ENCODE measurements at regions not wholly inside any gene's neighbourhood (a gene's known extent, or its start where the extent isn't known, plus 50 kb on each side); places are given as distances from the start of the nearest gene placed in this dataset.

DNA sequence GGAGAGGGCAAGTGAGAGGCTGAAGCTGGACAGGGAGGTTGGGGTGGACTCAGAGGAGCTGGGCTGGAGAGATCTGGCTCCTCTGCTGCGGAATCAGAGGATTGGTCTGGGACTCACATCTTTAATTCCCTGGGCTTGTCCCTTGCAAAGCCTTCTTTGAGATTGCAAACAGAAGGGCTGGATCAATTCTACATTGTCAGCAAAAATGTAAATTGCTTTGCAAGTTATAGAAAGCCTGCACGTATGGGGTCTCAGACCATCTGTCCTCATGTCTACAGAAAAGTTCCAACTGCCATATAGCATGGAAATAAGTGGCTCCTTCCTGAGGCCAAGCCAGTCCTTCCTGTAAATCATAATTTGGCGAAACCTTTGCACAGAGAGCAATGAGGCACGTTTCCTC is 449.6 kb downstream of the UBE2NL start:
- H3K36me3 ChIP-seq (ENCODE audit: control insufficient read depth in 2 of 4, insufficient read depth in 4 of 4, low read length in 3 of 4): no peaks in the 10 kb centered on the region
- H3K4me3 ChIP-seq (ENCODE audit: extremely low read depth in 1 of 4, insufficient read depth in 2 of 4, low read depth in 3 of 4, low read length in 4 of 4): no peak overlapping the region
- no peak overlapping the region for H3K4ac ChIP-seq (replicated peaks; ENCODE audit: insufficient read length, low read depth, low read length)
- H4K91ac ChIP-seq (replicated peaks; ENCODE audit: insufficient read length, low read length): no peak overlapping the region
- H2BK120ac ChIP-seq (replicated peaks; ENCODE audit: low read depth, low read length): no peak overlapping the region
- no peak overlapping the region for H2BK15ac ChIP-seq (ENCODE audit: low read length)
- H2BK20ac ChIP-seq (ENCODE audit: low read length): no peak overlapping the region
- no peak overlapping the region for H3K27ac ChIP-seq (ENCODE audit: low read depth, low read length)
- H2AFZ ChIP-seq (ENCODE audit: low read length): no peak overlapping the region
- no peak for TF ChIP-seq EZH2 (IDR thresholded peaks at IDR 0.05; ENCODE audit: low read depth, low read length, severe bottlenecking)
- no peak for TF ChIP-seq BACH1 (IDR thresholded peaks at IDR 0.05; ENCODE audit: low read length)
- no peak for TF ChIP-seq RNF2 (IDR thresholded peaks at IDR 0.05; ENCODE audit: borderline replicate concordance, low read depth, low read length, missing control alignments, poor library complexity, severe bottlenecking)
- no peak for TF ChIP-seq RAD21 (IDR thresholded peaks at IDR 0.05 in 1 of 2, conservative IDR thresholded peaks at IDR 0.05 in 1 of 2; ENCODE audit: low read depth in 2 of 2, low read length in 2 of 2)
- no peak for TF ChIP-seq ASH2L (IDR thresholded peaks at IDR 0.05; ENCODE audit: low read length)
- no peak for TF ChIP-seq KDM4A (IDR thresholded peaks at IDR 0.05; ENCODE audit: low read depth, low read length, severe bottlenecking)
- TF ChIP-seq FOSL1 (IDR thresholded peaks at IDR 0.05; ENCODE audit: insufficient read depth, low read depth, low read length): no peak
- TF ChIP-seq RFX5 (IDR thresholded peaks at IDR 0.05; ENCODE audit: borderline replicate concordance, low read depth, low read length): no peak
- no peak for TF ChIP-seq KDM5A (IDR thresholded peaks at IDR 0.05; ENCODE audit: low read length)
- TF ChIP-seq SP1 (IDR thresholded peaks at IDR 0.05; ENCODE audit: low read depth, low read length): no peak
- TF ChIP-seq CBX8 (IDR thresholded peaks at IDR 0.05; ENCODE audit: borderline replicate concordance, low read depth, low read length): no peak
- no peaks in the 10 kb centered on the region for H4K20me1 ChIP-seq (replicated peaks in 1 of 2; ENCODE audit: control insufficient read depth in 1 of 2, insufficient read depth in 2 of 2, low read length in 2 of 2)
- no peaks in the 10 kb centered on the region for H3K27me3 ChIP-seq (replicated peaks in 1 of 4; ENCODE audit: control insufficient read depth in 3 of 4, extremely low read depth in 1 of 4, insufficient read depth in 3 of 4, low read length in 3 of 4)
- no peak for FAIRE-seq
- H3K14ac ChIP-seq (ENCODE audit: insufficient read length): no peak overlapping the region
- H3K4me2 ChIP-seq (ENCODE audit: insufficient read depth in 1 of 2, low read depth in 2 of 2, low read length in 2 of 2): no peak overlapping the region
- no peak overlapping the region for H3K9ac ChIP-seq (replicated peaks in 1 of 4; ENCODE audit: extremely low read depth in 1 of 4, low read depth in 3 of 4, low read length in 3 of 4)
- CTCF ChIA-PET (ENCODE audit: partially characterized antibody): interaction anchor here (1.4 to 1.5 kb wide), 2 partner anchors 32 to 231 kb away, joined by 3 to 4 read pairs; no protein-coding TSS in a partner anchor
- WGBS, 2 experiments (ENCODE audit: extremely low coverage in 1 of 2, insufficient coverage in 1 of 2, insufficient read length in 1 of 2, insufficient replicate concordance in 2 of 2, low coverage in 1 of 2, low lambda C conversion rate in 2 of 2, missing lambda C conversion rate in 1 of 2): 82% methylated on average over 2 of the region's 4 CpGs; no CpG with 5 or more reads in 1 of the 2 experiments
- H3K56ac ChIP-seq (replicated peaks; ENCODE audit: insufficient read length, low read depth, low read length): no peak overlapping the region
- no peak overlapping the region for H4K8ac ChIP-seq (ENCODE audit: extremely low read depth, insufficient read depth, low read length)
- H3K79me2 ChIP-seq (ENCODE audit: control insufficient read depth in 1 of 2, insufficient read depth in 2 of 2, low read length in 2 of 2): no peaks in the 10 kb centered on the region
- no peak overlapping the region for H2BK5ac ChIP-seq (ENCODE audit: low read depth, low read length)
- POLR2A ChIA-PET (ENCODE audit: partially characterized antibody): no interaction called here
- no peak overlapping the region for H3K18ac ChIP-seq (ENCODE audit: extremely low read depth, low read length)
- H3K79me1 ChIP-seq (ENCODE audit: low read depth, low read length): no peaks in the 10 kb centered on the region
- H2BK12ac ChIP-seq (ENCODE audit: low read depth, low read length): no peak overlapping the region
- no peak overlapping the region for H4K5ac ChIP-seq (ENCODE audit: insufficient read length, low read depth, low read length)
- no peak overlapping the region for H3K23ac ChIP-seq (ENCODE audit: insufficient read length)
- no peaks in the 10 kb centered on the region for H3K23me2 ChIP-seq (ENCODE audit: low read depth, low read length)
- H2AK5ac ChIP-seq (ENCODE audit: low read depth, low read length): no peak overlapping the region
- H3K9me3 ChIP-seq (ENCODE audit: insufficient read depth in 2 of 2, low read depth in 1 of 2, low read length in 1 of 2): no peaks in the 10 kb centered on the region; a peak in 1 of 4 replicates
- no peak for DNase-seq (ENCODE audit: low read depth in 1 of 2, low spot score in 2 of 2)
- no peaks in the 10 kb centered on the region for H3K4me1 ChIP-seq (replicated peaks in 1 of 4; ENCODE audit: control insufficient read depth in 3 of 4, insufficient read depth in 4 of 4, low read length in 3 of 4)

Data from H1 (cell line).